OCI-LY7 (cell line): ENCODE measurements at regions not wholly inside any gene's neighbourhood (a gene's known extent, or its start where the extent isn't known, plus 50 kb on each side); places are given as distances from the start of the nearest gene placed in this dataset.

ENCODE experiments used
- BruUV-seq: library from RNA; stranded (reverse); fragments of 400-500 nt; replicated peaks from 2 replicates; lab custom pipeline; 2021; lab: Mats Ljungman, UMichigan
- CTCF ChIA-PET: fragments of 300-600 bp; sonication (Branson Sonifier 250); formaldehyde crosslinking; loops from one replicate; lab custom pipeline; 2022; ENCODE audit warnings: antibody characterized with exemption; ENCODE audit not compliant: unreplicated experiment; lab: Charles Lee
- POLR2A ChIA-PET: fragments of 300-600 bp; sonication (Branson Sonifier 250); formaldehyde crosslinking; loops from one replicate; lab custom pipeline; 2022; ENCODE audit warnings: antibody characterized with exemption; lab: Charles Lee
- DNase-seq: peaks from one replicate; pipeline ENCODE4 v3.0.0-alpha.2; 2015; ENCODE audit warnings: low spot score
- H2AFZ ChIP-seq: fragments of 200-600 bp; sonication (generic), shearing (Covaris generic); 2 replicates; pipeline ENCODE4 v1.6.1; 2014; ENCODE audit warnings: mild to moderate bottlenecking, antibody characterized with exemption, low read length, moderate library complexity
- H3K27ac ChIP-seq: fragments of 200-600 bp; sonication (generic); 2 replicates; pipeline ENCODE4 v1.5.1; 2014; ENCODE audit warnings: mixed run types, low read depth, mild to moderate bottlenecking, moderate library complexity, low read length, inconsistent platforms; ENCODE audit not compliant: poor library complexity, severe bottlenecking
- H3K36me3 ChIP-seq: fragments of 200-600 bp; sonication (generic); 2 replicates; pipeline ENCODE4 v1.6.1; 2014; ENCODE audit warnings: mild to moderate bottlenecking, antibody characterized with exemption, low read length, moderate library complexity, mixed read lengths; ENCODE audit not compliant: insufficient read depth
- H3K4me1 ChIP-seq: fragments of 200-600 bp; sonication (generic); 2 replicates; pipeline ENCODE4 v1.5.1; 2014; ENCODE audit warnings: mild to moderate bottlenecking, low read length; ENCODE audit not compliant: insufficient read depth, poor library complexity, severe bottlenecking
- H3K4me2 ChIP-seq: fragments of 200-600 bp; sonication (generic); 2 replicates; pipeline ENCODE4 v1.6.1; 2014; ENCODE audit warnings: mild to moderate bottlenecking, low read length
- H3K4me3 ChIP-seq: fragments of 200-600 bp; sonication (generic); 2 replicates; pipeline ENCODE4 v1.5.1; 2014; ENCODE audit warnings: mild to moderate bottlenecking, low read depth, low read length; ENCODE audit not compliant: poor library complexity, severe bottlenecking
- H3K79me2 ChIP-seq: fragments of 200-600 bp; sonication (generic); 2 replicates; pipeline ENCODE4 v1.6.1; 2016; ENCODE audit warnings: low read depth, mild to moderate bottlenecking, low read length, moderate library complexity, mixed read lengths; ENCODE audit not compliant: insufficient read depth
- H3K9me2 ChIP-seq: fragments of 200-600 bp; sonication (generic); 2 replicates; pipeline ENCODE4 v1.6.1; 2016; ENCODE audit warnings: mild to moderate bottlenecking, low read length, mixed read lengths; ENCODE audit not compliant: insufficient read depth
- H3K9me3 ChIP-seq: fragments of 200-600 bp; sonication (generic); 2 replicates; pipeline ENCODE4 v1.6.1; 2014; ENCODE audit warnings: mild to moderate bottlenecking, mixed run types, low read length, mixed read lengths
- H4K20me1 ChIP-seq: fragments of 200-600 bp; sonication (generic); 2 replicates; pipeline ENCODE4 v1.6.1; 2014; ENCODE audit warnings: mild to moderate bottlenecking, antibody characterized with exemption, low read length, moderate library complexity, mixed read lengths; ENCODE audit not compliant: insufficient read depth
- EZH2phosphoT487 ChIP-seq: fragments of 200-600 bp; sonication (generic); IDR thresholded peaks from 2 replicates; pipeline ENCODE4 v1.6.1; 2018; ENCODE audit warnings: low read depth, borderline replicate concordance, mild to moderate bottlenecking, mixed run types, antibody characterized with exemption, low read length, moderate library complexity, mixed read lengths
- intact Hi-C: fragments of 100-400 bp; cut with micrococcal nuclease; formaldehyde crosslinking; loops from one replicate; pipeline ENCODE4 v1.10.0; 2022; ENCODE audit not compliant: unreplicated experiment
- TF ChIP-seq, protein P1 (sequence below): fragments of 200-600 bp; sonication (generic); conservative IDR thresholded peaks from 2 replicates; pipeline ENCODE4 v1.5.1; 2014; ENCODE audit warnings: mild to moderate bottlenecking, antibody characterized with exemption, low read length, moderate library complexity, mixed read lengths

DNA sequence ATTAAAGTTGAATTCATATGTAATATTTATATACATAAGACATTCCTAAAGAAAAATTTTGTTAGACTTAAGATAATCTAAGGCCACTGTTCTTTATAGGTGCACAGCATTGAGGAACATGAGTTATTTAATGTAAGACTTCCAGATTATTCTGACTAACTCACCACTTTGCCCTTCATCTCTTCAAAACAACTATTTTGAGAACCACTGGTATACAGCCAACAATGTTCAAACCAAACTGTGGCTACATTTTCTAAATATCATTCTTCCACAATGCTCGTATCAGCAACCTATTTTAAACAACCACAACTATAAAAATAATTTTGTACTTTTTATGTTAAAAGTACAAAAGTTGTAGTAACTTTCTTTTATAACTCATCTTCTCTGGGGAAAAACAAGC, 199.8 kb upstream of the ALCAM start:
- BruUV-seq: no TSS peak
- POLR2A ChIA-PET: no interaction called here
- no peak for TF ChIP-seq EZH2phosphoT487
- TF ChIP-seq, protein P1, sequence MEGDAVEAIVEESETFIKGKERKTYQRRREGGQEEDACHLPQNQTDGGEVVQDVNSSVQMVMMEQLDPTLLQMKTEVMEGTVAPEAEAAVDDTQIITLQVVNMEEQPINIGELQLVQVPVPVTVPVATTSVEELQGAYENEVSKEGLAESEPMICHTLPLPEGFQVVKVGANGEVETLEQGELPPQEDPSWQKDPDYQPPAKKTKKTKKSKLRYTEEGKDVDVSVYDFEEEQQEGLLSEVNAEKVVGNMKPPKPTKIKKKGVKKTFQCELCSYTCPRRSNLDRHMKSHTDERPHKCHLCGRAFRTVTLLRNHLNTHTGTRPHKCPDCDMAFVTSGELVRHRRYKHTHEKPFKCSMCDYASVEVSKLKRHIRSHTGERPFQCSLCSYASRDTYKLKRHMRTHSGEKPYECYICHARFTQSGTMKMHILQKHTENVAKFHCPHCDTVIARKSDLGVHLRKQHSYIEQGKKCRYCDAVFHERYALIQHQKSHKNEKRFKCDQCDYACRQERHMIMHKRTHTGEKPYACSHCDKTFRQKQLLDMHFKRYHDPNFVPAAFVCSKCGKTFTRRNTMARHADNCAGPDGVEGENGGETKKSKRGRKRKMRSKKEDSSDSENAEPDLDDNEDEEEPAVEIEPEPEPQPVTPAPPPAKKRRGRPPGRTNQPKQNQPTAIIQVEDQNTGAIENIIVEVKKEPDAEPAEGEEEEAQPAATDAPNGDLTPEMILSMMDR: no peak

DNA sequence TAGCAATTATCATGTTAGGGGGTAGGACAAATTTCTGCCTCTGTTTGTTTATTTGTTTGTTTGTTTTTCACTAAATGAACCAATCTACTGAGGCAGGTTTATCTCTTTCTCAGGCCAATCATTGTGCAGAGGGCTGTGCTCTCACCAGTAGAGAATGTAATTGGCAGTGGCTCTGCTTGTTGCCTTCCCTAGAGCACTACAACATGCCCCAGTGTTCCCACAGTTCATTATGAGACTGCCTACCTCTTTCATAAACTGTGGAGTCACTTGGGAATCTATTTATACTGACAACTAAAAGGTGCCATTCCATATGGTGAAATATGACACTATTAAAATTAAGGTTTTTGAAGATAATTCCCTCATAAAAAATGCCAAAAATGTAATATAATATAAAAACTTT, 196.3 kb upstream of the ALCAM start:
- Histone ChIP-seq H3K4me2 (no peak overlapping the region), H2AFZ (no peak overlapping the region), H3K9me2 (no peaks in the 10 kb centered on the region), H3K36me3 (no peaks in the 10 kb centered on the region), H3K9me3 (no peaks in the 10 kb centered on the region), H4K20me1 (no peaks in the 10 kb centered on the region), H3K4me3 (no peak overlapping the region), H3K79me2 (no peaks in the 10 kb centered on the region), H3K27ac (no peak overlapping the region), H3K4me1 (no peaks in the 10 kb centered on the region)
- no peak for DNase-seq
- BruUV-seq: no TSS peak
- intact Hi-C loops: no loop called here
- ChIA-PET POLR2A (no interaction called here), CTCF (no interaction called here)
- TF ChIP-seq, protein P1: no peak
- TF ChIP-seq EZH2phosphoT487: no peak

More for the DNA sequence above, 199.8 kb upstream of the ALCAM start:
- no peaks in the 10 kb centered on the region for H3K9me2 ChIP-seq
- H3K79me2 ChIP-seq: no peaks in the 10 kb centered on the region
- H3K27ac ChIP-seq: no peak overlapping the region
- no peak overlapping the region for H3K4me3 ChIP-seq
- no peak for DNase-seq
- no peak overlapping the region for H3K4me2 ChIP-seq
- no peaks in the 10 kb centered on the region for H3K9me3 ChIP-seq
- no peaks in the 10 kb centered on the region for H4K20me1 ChIP-seq
- H2AFZ ChIP-seq: no peak overlapping the region
- H3K36me3 ChIP-seq: no peaks in the 10 kb centered on the region
- intact Hi-C loops: no loop called here
- no peaks in the 10 kb centered on the region for H3K4me1 ChIP-seq
- CTCF ChIA-PET: no interaction called here

DNA sequence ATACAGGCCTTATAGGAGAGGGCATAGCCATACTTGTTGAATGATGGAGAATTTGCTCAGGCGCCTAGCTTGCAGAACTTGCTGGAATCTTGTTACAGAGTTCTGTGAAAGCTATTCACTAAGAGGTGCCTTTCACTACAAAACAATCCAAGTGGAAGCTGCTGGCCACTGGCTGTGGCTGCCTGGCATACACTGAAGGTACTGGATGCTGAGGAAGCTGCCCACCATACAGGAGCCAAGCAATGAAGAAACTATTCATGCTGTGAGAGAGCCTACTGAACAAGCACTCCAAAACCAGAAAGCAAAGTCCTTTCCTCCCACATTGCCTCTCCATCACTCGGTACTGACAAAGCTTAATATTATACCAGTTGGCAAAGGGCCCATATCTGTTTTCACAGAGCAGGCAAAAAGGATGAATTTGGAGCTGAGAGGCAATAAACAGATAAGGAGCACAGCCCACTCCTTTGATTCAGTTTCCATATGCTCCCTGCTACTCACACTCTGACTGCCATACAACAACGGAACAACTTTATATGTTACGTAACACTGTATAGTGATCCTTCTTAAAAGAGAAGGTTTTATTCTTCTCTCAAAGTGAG, 192.6 kb upstream of the ALCAM start:
- no peaks in the 10 kb centered on the region for H4K20me1 ChIP-seq
- no peaks in the 10 kb centered on the region for H3K9me2 ChIP-seq
- no peak overlapping the region for H3K27ac ChIP-seq
- H3K4me3 ChIP-seq: no peak overlapping the region
- no peak for DNase-seq
- no peaks in the 10 kb centered on the region for H3K4me1 ChIP-seq
- no peak overlapping the region for H2AFZ ChIP-seq
- intact Hi-C loops: no loop called here
- TF ChIP-seq, protein P1: no peak
- TF ChIP-seq EZH2phosphoT487: no peak
- ChIA-PET POLR2A (interaction anchor here (0.5 kb wide), 1 partner anchor 537 kb away, joined by 3 read pairs; no protein-coding TSS in a partner anchor), CTCF (no interaction called here)
- BruUV-seq: no TSS peak
- no peaks in the 10 kb centered on the region for H3K36me3 ChIP-seq
- no peak overlapping the region for H3K4me2 ChIP-seq
- H3K79me2 ChIP-seq: no peaks in the 10 kb centered on the region
- H3K9me3 ChIP-seq: no peaks in the 10 kb centered on the region
